GM12892 (cell line): ENCODE measurements at regions not wholly inside any gene's neighbourhood (a gene's known extent, or its start where the extent isn't known, plus 50 kb on each side); places are given as distances from the start of the nearest gene placed in this dataset.

ENCODE experiments used
- DNase-seq: peaks from one replicate; pipeline ENCODE4 v3.0.0; 2011; ENCODE audit not compliant: insufficient read length
- FAIRE-seq: peaks from 2 replicates; lab custom pipeline; 2011; peaks lifted over from hg19 to GRCh38; lab: Jason Lieb, UNC
- POLR2A ChIP-seq: IDR thresholded peaks from 2 replicates; pipeline ENCODE4 v1.6.1; 2011; ENCODE audit warnings: low read depth, low read length, control low read depth
- POLR2AphosphoS5 ChIP-seq: IDR thresholded peaks from 2 replicates; pipeline ENCODE4 v1.6.1; 2011; ENCODE audit warnings: low read depth, low read length, control low read depth
- TAF1 ChIP-seq: IDR thresholded peaks from 2 replicates; pipeline ENCODE4 v1.6.1; 2011; ENCODE audit warnings: low read depth, mild to moderate bottlenecking, control low read depth, low read length, borderline replicate concordance

- no peak for FAIRE-seq
- no peak for DNase-seq
- no peak for TF ChIP-seq POLR2AphosphoS5
Measured at GRCh38 chr5:136629125-136629792, 263.9 kb upstream of the TRPC7 start.

DNA sequence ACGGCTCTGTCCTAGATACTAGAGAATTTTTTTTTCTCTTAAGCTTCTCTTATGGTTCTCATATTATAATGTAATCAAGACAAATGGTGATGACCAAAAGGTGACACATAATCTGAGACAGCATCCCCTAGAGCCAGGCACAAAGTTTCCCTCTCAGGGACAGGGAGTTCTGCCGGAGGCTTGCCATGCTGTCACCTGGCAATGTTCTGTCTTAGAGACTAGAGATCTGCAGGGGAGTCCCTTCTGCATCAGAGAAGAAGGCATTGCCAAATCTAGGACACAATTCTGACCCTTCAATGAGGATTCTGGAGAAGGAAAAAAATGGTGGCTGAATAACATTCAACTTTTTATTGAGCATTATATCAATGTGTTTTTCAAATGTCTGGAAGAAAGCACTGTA lies 261.2 kb upstream of the TRPC7 start:
- no peak for FAIRE-seq
- no peak for TF ChIP-seq POLR2A
- TF ChIP-seq TAF1: no peak
- TF ChIP-seq POLR2AphosphoS5: no peak

GRCh38 chr5:136622747-136623146 lies 257.4 kb upstream of the TRPC7 start:
- FAIRE-seq: no peak
- TF ChIP-seq POLR2A (no peak), TAF1 (no peak), POLR2AphosphoS5 (no peak)
- no peak for DNase-seq

More for the DNA sequence above, 261.2 kb upstream of the TRPC7 start:
- DNase-seq: no peak

- no peak for TF ChIP-seq POLR2A
- no peak for TF ChIP-seq POLR2AphosphoS5
- no peak for TF ChIP-seq TAF1
- no peak for FAIRE-seq
- no peak for DNase-seq
Measured at GRCh38 chr5:136621743-136622142, 256.4 kb upstream of the TRPC7 start.

DNA sequence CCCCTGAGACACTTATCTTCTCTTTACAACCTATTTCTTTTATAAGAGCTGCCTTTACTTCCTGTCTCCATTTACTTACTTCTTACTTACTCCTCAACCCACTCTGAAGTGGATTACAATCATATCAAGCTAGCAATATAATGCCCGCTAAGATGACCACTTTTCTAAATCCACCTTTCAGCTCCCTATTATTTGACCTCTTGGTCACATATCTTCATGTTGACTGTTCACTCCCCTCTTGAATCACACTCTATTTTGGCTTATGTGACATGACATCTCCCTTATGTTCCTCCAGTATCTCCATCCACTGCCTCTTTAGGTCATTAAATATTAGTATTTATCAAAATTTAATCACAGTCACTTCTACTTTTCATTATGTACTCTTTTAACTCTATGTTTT lies 255.3 kb upstream of the TRPC7 start:
- no peak for TF ChIP-seq TAF1
- TF ChIP-seq POLR2AphosphoS5: no peak
- TF ChIP-seq POLR2A: no peak
- FAIRE-seq: no peak
- DNase-seq: no peak

GRCh38 chr5:136620016-136620419 lies 254.7 kb upstream of the TRPC7 start:
- no peak for TF ChIP-seq POLR2AphosphoS5
- no peak for TF ChIP-seq TAF1
- TF ChIP-seq POLR2A: no peak
- FAIRE-seq: no peak
- no peak for DNase-seq

GRCh38 chr5:136619556-136619955 lies 254.2 kb upstream of the TRPC7 start:
- TF ChIP-seq POLR2AphosphoS5 (no peak), TAF1 (no peak), POLR2A (no peak)
- FAIRE-seq (no peak), DNase-seq (no peak)

- FAIRE-seq (no peak), DNase-seq (no peak)
- TF ChIP-seq TAF1 (no peak), POLR2A (no peak), POLR2AphosphoS5 (no peak)
Measured at GRCh38 chr5:136615251-136616119, 250.1 kb upstream of the TRPC7 start.

DNA sequence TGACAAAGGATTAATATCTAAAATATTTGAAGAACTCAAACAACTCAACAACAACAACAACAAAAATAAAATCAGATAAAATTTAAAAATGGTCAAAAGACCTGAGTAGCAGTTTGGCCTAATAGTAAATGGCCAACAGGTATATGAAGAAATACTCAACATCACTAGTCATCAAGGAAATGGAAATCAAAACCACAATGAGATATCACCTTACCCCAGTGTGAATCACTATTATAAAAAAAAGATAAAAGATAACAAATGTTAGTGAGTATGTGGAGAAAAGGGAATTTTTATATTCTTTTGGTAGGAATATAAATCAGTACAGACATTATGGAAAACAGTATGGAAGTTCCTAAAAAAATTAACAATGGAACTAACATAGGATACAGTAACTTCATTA lies 247.9 kb upstream of the TRPC7 start:
- TF ChIP-seq POLR2A (no peak), TAF1 (no peak)
- no peak for DNase-seq
- FAIRE-seq: no peak

GRCh38 chr5:136605638-136606037 lies 240.3 kb upstream of the TRPC7 start:
- no peak for DNase-seq
- no peak for TF ChIP-seq POLR2A
- no peak for TF ChIP-seq POLR2AphosphoS5
- no peak for TF ChIP-seq TAF1
- FAIRE-seq: no peak

- FAIRE-seq: no peak
- DNase-seq: no peak
- TF ChIP-seq TAF1 (no peak), POLR2A (no peak), POLR2AphosphoS5 (no peak)
Measured at GRCh38 chr5:136600306-136600705, 235.0 kb upstream of the TRPC7 start.

DNA sequence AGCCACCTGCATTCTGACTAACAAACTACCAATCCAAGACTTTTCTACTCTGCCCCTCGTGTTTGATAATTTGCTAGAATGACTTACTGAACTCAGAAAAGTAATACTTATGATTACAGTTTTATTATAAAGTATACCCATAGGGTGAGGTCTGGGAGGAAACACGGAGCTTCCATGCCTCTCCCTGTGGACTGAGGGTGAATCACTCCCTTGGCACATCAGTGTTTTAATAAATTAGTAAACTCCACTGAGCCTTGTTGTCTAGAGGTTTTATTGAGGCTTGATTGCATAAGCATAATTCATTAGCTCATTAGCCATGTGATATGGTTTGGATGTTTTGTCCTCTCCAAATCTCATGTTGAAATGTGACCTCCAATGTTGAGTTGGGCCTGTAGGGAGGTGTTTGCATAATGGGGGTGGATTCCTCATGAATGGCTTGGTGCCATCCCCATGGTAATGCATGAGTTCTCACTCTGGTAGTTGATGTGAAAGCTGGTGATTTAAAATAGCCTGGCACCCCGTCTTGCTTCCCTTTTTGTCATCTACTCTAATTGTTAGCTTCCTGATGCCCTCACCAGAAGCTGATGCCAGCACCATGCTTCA lies 233.6 kb upstream of the TRPC7 start:
- FAIRE-seq (no peak), DNase-seq (no peak)
- TF ChIP-seq POLR2A: no peak

DNA sequence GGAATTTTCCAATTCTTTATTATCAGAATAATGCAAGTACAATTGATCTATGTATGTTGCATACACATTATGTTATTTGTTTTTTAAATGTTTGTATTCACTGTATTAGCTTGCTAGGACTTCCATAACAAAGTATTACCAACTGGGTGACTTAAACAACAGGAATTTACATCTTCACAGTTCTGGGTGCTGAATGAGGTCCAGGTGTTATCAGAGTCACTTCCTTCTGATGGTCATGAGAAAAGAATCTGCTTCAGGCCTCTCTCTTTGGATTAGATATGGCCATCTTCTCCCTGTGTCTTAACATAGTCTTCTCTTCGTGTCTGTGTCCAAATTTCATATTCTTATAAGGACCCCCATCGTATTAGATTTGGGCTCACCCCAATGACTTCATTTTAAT lies 229.1 kb upstream of the TRPC7 start:
- TF ChIP-seq POLR2A: no peak
- no peak for TF ChIP-seq POLR2AphosphoS5
- TF ChIP-seq TAF1: no peak
- FAIRE-seq (no peak), DNase-seq (no peak)
